H9 (cell line): ENCODE measurements at regions not wholly inside any gene's neighbourhood (a gene's known extent, or its start where the extent isn't known, plus 50 kb on each side); places are given as distances from the start of the nearest gene placed in this dataset.

Experiments used
- DNase-seq: peaks from one replicate; pipeline ENCODE4 v3.0.0-alpha.2; 2017
- H2AFZ ChIP-seq: one replicate; pipeline ENCODE4 v1.6.1; 2013; ENCODE audit warnings: mild to moderate bottlenecking, low read length, control low read depth, moderate library complexity
- H2AK5ac ChIP-seq: 2 replicates; pipeline ENCODE4 v1.6.1; 2013; ENCODE audit warnings: low read length, control low read depth, mixed read lengths; ENCODE audit not compliant: insufficient read length
- H2BK120ac ChIP-seq: one replicate; pipeline ENCODE4 v1.6.1; 2013; ENCODE audit warnings: low read depth, mild to moderate bottlenecking, low read length, control low read depth, inconsistent platforms; ENCODE audit not compliant: poor library complexity, severe bottlenecking
- H2BK12ac ChIP-seq: 2 replicates; pipeline ENCODE4 v1.6.1; 2013; ENCODE audit warnings: low read length, control low read depth, mixed read lengths, low read depth; ENCODE audit not compliant: insufficient read length
- H2BK15ac ChIP-seq: 2 replicates; pipeline ENCODE4 v1.6.1; 2013; ENCODE audit warnings: low read depth, low read length, control low read depth
- H2BK20ac ChIP-seq: one replicate; pipeline ENCODE4 v1.6.1; 2013; ENCODE audit warnings: low read depth, mild to moderate bottlenecking, low read length, control low read depth, inconsistent platforms; ENCODE audit not compliant: poor library complexity, severe bottlenecking
- H2BK5ac ChIP-seq: 2 replicates; pipeline ENCODE4 v1.6.1; 2013; ENCODE audit warnings: low read length, control low read depth, mixed read lengths; ENCODE audit not compliant: insufficient read length
- H3K14ac ChIP-seq: 2 replicates; pipeline ENCODE4 v1.6.1; 2013; ENCODE audit warnings: low read length, control low read depth; ENCODE audit not compliant: insufficient read depth
- H3K18ac ChIP-seq: 2 replicates; pipeline ENCODE4 v1.6.1; 2013; ENCODE audit warnings: low read depth, mild to moderate bottlenecking, mixed read lengths, low read length, control low read depth; ENCODE audit not compliant: insufficient read length
- H3K23ac ChIP-seq: 2 replicates; pipeline ENCODE4 v1.6.1; 2013; ENCODE audit warnings: low read length, control low read depth, mixed read lengths, low read depth; ENCODE audit not compliant: insufficient read length
- H3K23me2 ChIP-seq: 2 replicates; pipeline ENCODE4 v1.6.1; 2013; ENCODE audit warnings: low read depth, mild to moderate bottlenecking, mixed read lengths, low read length, control low read depth; ENCODE audit not compliant: insufficient read length, poor library complexity, severe bottlenecking
- H3K27ac ChIP-seq: 2 replicates; pipeline ENCODE4 v1.5.1; 2013; ENCODE audit warnings: low read length, control low read depth, mixed read lengths, low read depth; ENCODE audit not compliant: insufficient read length
- H3K27me3 ChIP-seq: 2 replicates; pipeline ENCODE4 v1.6.1; 2013; ENCODE audit warnings: low read length, control low read depth, inconsistent platforms; ENCODE audit not compliant: insufficient read depth
- H3K4ac ChIP-seq: 2 replicates; pipeline ENCODE4 v1.6.1; 2013; ENCODE audit warnings: low read depth, mild to moderate bottlenecking, control low read depth, inconsistent platforms, low read length, moderate library complexity
- H3K4me1 ChIP-seq: 2 replicates; pipeline ENCODE4 v1.6.1; 2013; ENCODE audit warnings: low read length, control low read depth, inconsistent platforms; ENCODE audit not compliant: insufficient read depth
- H3K4me2 ChIP-seq: 2 replicates; pipeline ENCODE4 v1.6.1; 2013; ENCODE audit warnings: low read length, control low read depth, mixed read lengths; ENCODE audit not compliant: insufficient read length, insufficient read depth
- H3K56ac ChIP-seq: 2 replicates; pipeline ENCODE4 v1.6.1; 2013; ENCODE audit warnings: low read depth, mild to moderate bottlenecking, mixed read lengths, low read length, control low read depth; ENCODE audit not compliant: insufficient read length
- H3K79me1 ChIP-seq: 2 replicates; pipeline ENCODE4 v1.6.1; 2013; ENCODE audit warnings: low read depth, mild to moderate bottlenecking, moderate library complexity, low read length, control low read depth, inconsistent platforms; ENCODE audit not compliant: insufficient read depth, poor library complexity, severe bottlenecking
- H3K79me2 ChIP-seq: 2 replicates; pipeline ENCODE4 v1.6.1; 2013; ENCODE audit warnings: low read length, control low read depth, inconsistent platforms; ENCODE audit not compliant: insufficient read depth
- H3K9ac ChIP-seq: 2 replicates; pipeline ENCODE4 v1.6.1; 2013; ENCODE audit warnings: low read length, control low read depth, mixed read lengths; ENCODE audit not compliant: insufficient read length; ENCODE audit errors: extremely low read depth
- H3K9me3 ChIP-seq: one replicate; pipeline ENCODE4 v1.6.1; 2013; ENCODE audit warnings: low read depth, low read length, inconsistent platforms; ENCODE audit not compliant: control insufficient read depth
- H3T11ph ChIP-seq: one replicate; pipeline ENCODE4 v1.6.1; 2013; ENCODE audit warnings: mild to moderate bottlenecking, low read length, control low read depth, inconsistent platforms
- H4K20me1 ChIP-seq: one replicate; pipeline ENCODE4 v1.6.1; 2013; ENCODE audit not compliant: control insufficient read depth, insufficient read length, insufficient read depth
- H4K5ac ChIP-seq: 2 replicates; pipeline ENCODE4 v1.6.1; 2013; ENCODE audit warnings: low read depth, mild to moderate bottlenecking, mixed read lengths, low read length, control low read depth; ENCODE audit not compliant: insufficient read length
- H4K8ac ChIP-seq: replicated peaks from 2 replicates; pipeline ENCODE4 v1.6.1; 2013; ENCODE audit warnings: low read length, control low read depth, mixed read lengths, low read depth; ENCODE audit not compliant: insufficient read length
- H4K91ac ChIP-seq: 2 replicates; pipeline ENCODE4 v1.6.1; 2013; ENCODE audit warnings: low read depth, mild to moderate bottlenecking, moderate library complexity, mixed read lengths, low read length, control low read depth; ENCODE audit not compliant: insufficient read length
- H3K27ac Mint-ChIP-seq, 3 experiments: 2 replicates in 2 of 3; 3 replicates in 1 of 3; pipeline ENCODE4 v1.8.0; 2020 to 2021; ENCODE audit warnings: mixed read lengths in 3 of 3, mild to moderate bottlenecking in 1 of 3, moderate library complexity in 1 of 3
- H3K27me3 Mint-ChIP-seq: 2 replicates; pipeline ENCODE4 v1.8.0; 2021; ENCODE audit warnings: low read depth, mild to moderate bottlenecking, moderate library complexity, mixed read lengths
- H3K36me3 Mint-ChIP-seq, 3 experiments: 2 replicates in 2 of 3; 3 replicates in 1 of 3; pipeline ENCODE4 v1.8.0; 2020 to 2021; ENCODE audit warnings: low read depth in 3 of 3, mixed read lengths in 3 of 3; ENCODE audit not compliant: insufficient read depth in 1 of 3
- H3K4me1 Mint-ChIP-seq, 2 experiments: 2 replicates each; pipeline ENCODE4 v1.8.0; 2020; ENCODE audit warnings: mixed read lengths in 2 of 2
- H3K4me3 Mint-ChIP-seq, 2 experiments: 2 replicates in 1 of 2; 3 replicates in 1 of 2; pipeline ENCODE4 v1.8.0; 2020 to 2021; ENCODE audit warnings: mild to moderate bottlenecking in 2 of 2, mixed read lengths in 2 of 2, moderate library complexity in 1 of 2
- H3K9me3 Mint-ChIP-seq, 2 experiments: 2 replicates in 1 of 2; 3 replicates in 1 of 2; pipeline ENCODE4 v1.8.0; 2020; ENCODE audit warnings: mild to moderate bottlenecking in 2 of 2, mixed read lengths in 2 of 2, moderate library complexity in 1 of 2
- WGBS: extraction: QIAGEN DNeasy Blood & Tissue Kit; methylation state at CpG from one replicate; pipeline ENCODE4 v1.1.7; 2013; ENCODE audit warnings: missing lambda C conversion rate, low lambda C conversion rate, mixed read lengths; ENCODE audit not compliant: insufficient read length; ENCODE audit errors: extremely low coverage; 5-methylcytosine and 5-hydroxymethylcytosine counted together
- TF ChIP-seq, protein P1 (sequence below): fragments of 200-600 bp; sonication (generic); conservative IDR thresholded peaks from 3 replicates; pipeline ENCODE4 v1.8.0; 2021; ENCODE audit warnings: antibody characterized with exemption, mild to moderate bottlenecking

DNA sequence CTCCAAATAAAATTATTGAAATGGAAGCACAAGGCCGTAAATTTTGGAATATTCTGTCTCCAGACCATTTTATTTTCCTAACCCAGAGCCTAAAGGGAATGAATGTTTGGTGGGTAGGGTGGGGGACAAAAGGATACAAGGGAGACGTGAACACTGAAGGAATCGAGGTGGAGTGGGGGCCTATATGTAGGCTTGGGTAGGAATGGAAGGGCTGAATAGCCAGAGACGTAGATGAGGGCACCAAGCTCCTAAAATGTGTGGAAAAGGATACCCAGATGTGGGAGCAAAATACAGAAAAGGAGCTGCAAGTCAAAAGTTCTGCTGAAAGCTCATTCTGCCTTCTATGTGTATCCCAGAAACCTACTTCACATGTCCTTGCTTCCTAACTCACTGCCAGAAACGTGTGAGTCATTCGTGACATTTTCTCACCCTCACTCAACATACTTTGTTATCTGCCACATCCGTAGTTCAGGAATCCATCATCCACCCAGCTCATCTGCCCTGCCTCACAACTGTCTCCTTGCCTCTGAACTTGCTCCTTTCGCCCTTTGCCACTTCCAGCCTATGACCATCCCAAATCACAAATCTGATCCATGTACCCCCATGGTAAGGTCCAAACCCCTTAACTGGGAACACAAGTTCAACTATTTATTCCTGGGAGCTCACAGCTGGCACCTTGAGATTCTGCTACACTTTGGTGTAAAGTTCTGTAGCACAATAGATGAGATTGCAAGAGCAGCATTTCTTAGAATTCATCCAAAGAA, 84.1 kb upstream of the PRDX6 start:
- no peak overlapping the region for H2AFZ ChIP-seq
- Mint-ChIP-seq H3K27me3 (no peaks in the 10 kb centered on the region), H3K4me1 (peaks cover 3 to 5% of the 10 kb centered on the region in 2 experiments; a peak in 2 of 4 replicates), H3K27ac (no peak overlapping the region), H3K9me3 (no peaks in the 10 kb centered on the region), H3K4me3 (no peak overlapping the region), H3K36me3 (peaks cover 0 to 2% (median 0%) of the 10 kb centered on the region in 3 experiments; a peak in 1 of 7 replicates)
- H3K23me2 ChIP-seq: no peaks in the 10 kb centered on the region
- H3K9me3 ChIP-seq: no peaks in the 10 kb centered on the region
- H3K18ac ChIP-seq: peak overlapping the region; percentile 63
- no peak overlapping the region for H3T11ph ChIP-seq
- no peak overlapping the region for H3K27ac ChIP-seq
- H3K23ac ChIP-seq: peak overlapping the region; percentile 79
- no peak for DNase-seq
- WGBS: no CpG with 5 or more reads among the region's 8 CpGs
- H3K4me1 ChIP-seq: no peaks in the 10 kb centered on the region
- no peak overlapping the region for H3K14ac ChIP-seq
- H2BK120ac ChIP-seq: no peak overlapping the region
- H3K56ac ChIP-seq: no peak overlapping the region
- H4K20me1 ChIP-seq: no peaks in the 10 kb centered on the region
- peak overlapping the region; percentile 98 for H2AK5ac ChIP-seq
- H3K4ac ChIP-seq: no peak overlapping the region
- H2BK15ac ChIP-seq: no peak overlapping the region
- no peak overlapping the region for H3K4me2 ChIP-seq
- H3K79me2 ChIP-seq: no peaks in the 10 kb centered on the region
- H3K27me3 ChIP-seq: no peaks in the 10 kb centered on the region
- H4K8ac ChIP-seq: no peak overlapping the region
- H4K91ac ChIP-seq: no peak overlapping the region
- peak overlapping the region; percentile 43 for H4K5ac ChIP-seq
- no peak overlapping the region for H3K9ac ChIP-seq
- no peak overlapping the region for H2BK20ac ChIP-seq
- TF ChIP-seq, protein P1, sequence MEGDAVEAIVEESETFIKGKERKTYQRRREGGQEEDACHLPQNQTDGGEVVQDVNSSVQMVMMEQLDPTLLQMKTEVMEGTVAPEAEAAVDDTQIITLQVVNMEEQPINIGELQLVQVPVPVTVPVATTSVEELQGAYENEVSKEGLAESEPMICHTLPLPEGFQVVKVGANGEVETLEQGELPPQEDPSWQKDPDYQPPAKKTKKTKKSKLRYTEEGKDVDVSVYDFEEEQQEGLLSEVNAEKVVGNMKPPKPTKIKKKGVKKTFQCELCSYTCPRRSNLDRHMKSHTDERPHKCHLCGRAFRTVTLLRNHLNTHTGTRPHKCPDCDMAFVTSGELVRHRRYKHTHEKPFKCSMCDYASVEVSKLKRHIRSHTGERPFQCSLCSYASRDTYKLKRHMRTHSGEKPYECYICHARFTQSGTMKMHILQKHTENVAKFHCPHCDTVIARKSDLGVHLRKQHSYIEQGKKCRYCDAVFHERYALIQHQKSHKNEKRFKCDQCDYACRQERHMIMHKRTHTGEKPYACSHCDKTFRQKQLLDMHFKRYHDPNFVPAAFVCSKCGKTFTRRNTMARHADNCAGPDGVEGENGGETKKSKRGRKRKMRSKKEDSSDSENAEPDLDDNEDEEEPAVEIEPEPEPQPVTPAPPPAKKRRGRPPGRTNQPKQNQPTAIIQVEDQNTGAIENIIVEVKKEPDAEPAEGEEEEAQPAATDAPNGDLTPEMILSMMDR: no peak
- no peak overlapping the region for H2BK12ac ChIP-seq
- H2BK5ac ChIP-seq: no peak overlapping the region
- H3K79me1 ChIP-seq: no peaks in the 10 kb centered on the region
